ENCODE measurements at regions not wholly inside any gene's neighbourhood (a gene's known extent, or its start where the extent isn't known, plus 50 kb on each side); places are given as distances from the start of the nearest gene placed in this dataset.

- H3K4me1 Mint-ChIP-seq (ENCODE audit: low read depth, unreplicated experiment), result no peaks in the 10 kb centered on the region
- H3K36me3 Mint-ChIP-seq (ENCODE audit: insufficient read depth, unreplicated experiment), result no peaks in the 10 kb centered on the region
- CTCF ChIA-PET, result no interaction called here
- BruUV-seq (replicated peaks), result no TSS peak
- no peak for TF ChIP-seq CTCF (IDR thresholded peaks at IDR 0.05; ENCODE audit: unreplicated experiment)
- no peak overlapping the region for H3K27ac Mint-ChIP-seq (ENCODE audit: unreplicated experiment)
- H3K4me3 Mint-ChIP-seq (ENCODE audit: low read depth, unreplicated experiment), result no peak overlapping the region
- intact Hi-C loops (cut with micrococcal nuclease; ENCODE audit: unreplicated experiment), result no loop called here
- no peak for DNase-seq
- H3K9me3 Mint-ChIP-seq (ENCODE audit: low read depth, unreplicated experiment), result no peaks in the 10 kb centered on the region
- H3K27me3 Mint-ChIP-seq (ENCODE audit: unreplicated experiment), result no peaks in the 10 kb centered on the region
Measured at GRCh38 chr2:176531608-176532007, 262.4 kb downstream of the MTX2 start.

GRCh38 chr2:176533505-176534193 lies 264.4 kb downstream of the MTX2 start:
- CTCF ChIA-PET, result no interaction called here
- Mint-ChIP-seq H3K27ac (ENCODE audit: unreplicated experiment) (no peak overlapping the region), H3K4me3 (ENCODE audit: low read depth, unreplicated experiment) (no peak overlapping the region), H3K27me3 (ENCODE audit: unreplicated experiment) (no peaks in the 10 kb centered on the region), H3K36me3 (ENCODE audit: insufficient read depth, unreplicated experiment) (no peaks in the 10 kb centered on the region), H3K9me3 (ENCODE audit: low read depth, unreplicated experiment) (no peaks in the 10 kb centered on the region), H3K4me1 (ENCODE audit: low read depth, unreplicated experiment) (no peaks in the 10 kb centered on the region)
- no TSS peak for BruUV-seq (replicated peaks)
- DNase-seq, result no peak
- intact Hi-C loops (cut with micrococcal nuclease; ENCODE audit: unreplicated experiment), result no loop called here
- no peak for TF ChIP-seq CTCF (IDR thresholded peaks at IDR 0.05; ENCODE audit: unreplicated experiment)

- TF ChIP-seq CTCF (IDR thresholded peaks at IDR 0.05; ENCODE audit: unreplicated experiment), result no peak
- no TSS peak for BruUV-seq (replicated peaks)
- no peak overlapping the region for H3K27ac Mint-ChIP-seq (ENCODE audit: unreplicated experiment)
- DNase-seq, result no peak
- intact Hi-C loops (cut with micrococcal nuclease; ENCODE audit: unreplicated experiment), result no loop called here
- H3K9me3 Mint-ChIP-seq (ENCODE audit: low read depth, unreplicated experiment), result no peaks in the 10 kb centered on the region
- H3K36me3 Mint-ChIP-seq (ENCODE audit: insufficient read depth, unreplicated experiment), result no peaks in the 10 kb centered on the region
- no peaks in the 10 kb centered on the region for H3K27me3 Mint-ChIP-seq (ENCODE audit: unreplicated experiment)
- no peaks in the 10 kb centered on the region for H3K4me1 Mint-ChIP-seq (ENCODE audit: low read depth, unreplicated experiment)
- CTCF ChIA-PET, result interaction anchor here (0.6 kb wide), 1 partner anchor 50 kb away, joined by 6 read pairs; no protein-coding TSS in a partner anchor
- no peak overlapping the region for H3K4me3 Mint-ChIP-seq (ENCODE audit: low read depth, unreplicated experiment)
Measured at GRCh38 chr2:176534798-176535466, 265.7 kb downstream of the MTX2 start.

- Mint-ChIP-seq H3K4me3 (ENCODE audit: low read depth, unreplicated experiment) (no peak overlapping the region), H3K27ac (ENCODE audit: unreplicated experiment) (no peak overlapping the region), H3K36me3 (ENCODE audit: insufficient read depth, unreplicated experiment) (no peaks in the 10 kb centered on the region), H3K4me1 (ENCODE audit: low read depth, unreplicated experiment) (no peaks in the 10 kb centered on the region), H3K9me3 (ENCODE audit: low read depth, unreplicated experiment) (no peaks in the 10 kb centered on the region), H3K27me3 (ENCODE audit: unreplicated experiment) (no peaks in the 10 kb centered on the region)
- no TSS peak for BruUV-seq (replicated peaks)
- TF ChIP-seq CTCF (IDR thresholded peaks at IDR 0.05; ENCODE audit: unreplicated experiment), result no peak
- CTCF ChIA-PET, result no interaction called here
- no peak for DNase-seq
- intact Hi-C loops (cut with micrococcal nuclease; ENCODE audit: unreplicated experiment), result no loop called here
Measured at GRCh38 chr2:176535467-176536113, 266.3 kb downstream of the MTX2 start.

Measured in Calu3 (cell line).